GM12891 (cell line): ENCODE measurements at regions not wholly inside any gene's neighbourhood (a gene's known extent, or its start where the extent isn't known, plus 50 kb on each side); places are given as distances from the start of the nearest gene placed in this dataset.

Experiments
- DNase-seq: peaks from one replicate; pipeline ENCODE4 v3.0.0; 2011; ENCODE audit warnings: low spot score; ENCODE audit not compliant: insufficient read length
- FAIRE-seq: peaks from 2 replicates; lab custom pipeline; 2011; peaks lifted over from hg19 to GRCh38; lab: Jason Lieb, UNC
- PAX5 ChIP-seq: IDR thresholded peaks from 2 replicates; pipeline ENCODE4 v1.6.1; 2011; ENCODE audit warnings: low read length, moderate library complexity, mild to moderate bottlenecking; ENCODE audit not compliant: insufficient read depth, severe bottlenecking
- POLR2A ChIP-seq: IDR thresholded peaks from 2 replicates; pipeline ENCODE4 v1.6.1; 2011; ENCODE audit warnings: low read depth, low read length, control low read depth
- POLR2AphosphoS5 ChIP-seq: IDR thresholded peaks from 2 replicates; pipeline ENCODE4 v1.6.1; 2011; ENCODE audit warnings: low read depth, low read length, control low read depth
- POU2F2 ChIP-seq: IDR thresholded peaks from 2 replicates; pipeline ENCODE4 v1.6.1; 2011; ENCODE audit warnings: low read depth, mild to moderate bottlenecking, control low read depth, low read length, moderate library complexity
- SPI1 ChIP-seq: IDR thresholded peaks from 2 replicates; pipeline ENCODE4 v1.6.1; 2011; ENCODE audit warnings: low read depth, low read length, control low read depth
- TAF1 ChIP-seq: IDR thresholded peaks from 2 replicates; pipeline ENCODE4 v1.6.1; 2011; ENCODE audit warnings: low read depth, low read length, control low read depth

- FAIRE-seq: no peak
- no peak for DNase-seq
- TF ChIP-seq SPI1: no peak
- TF ChIP-seq PAX5: no peak
- TF ChIP-seq POLR2AphosphoS5: no peak
- no peak for TF ChIP-seq TAF1
- no peak for TF ChIP-seq POLR2A
- TF ChIP-seq POU2F2: no peak
Measured at GRCh38 chr10:6964543-6964942, 384.5 kb upstream of the PRKCQ start.

- no peak for FAIRE-seq
- TF ChIP-seq PAX5: no peak
- no peak for TF ChIP-seq POLR2A
- TF ChIP-seq SPI1: no peak
- TF ChIP-seq POU2F2: no peak
- TF ChIP-seq POLR2AphosphoS5: no peak
- TF ChIP-seq TAF1: no peak
- DNase-seq: no peak
Measured at GRCh38 chr10:6962576-6962975, 382.5 kb upstream of the PRKCQ start.

- FAIRE-seq: no peak
- no peak for DNase-seq
- TF ChIP-seq TAF1: no peak
- TF ChIP-seq SPI1: no peak
- TF ChIP-seq POU2F2: no peak
- TF ChIP-seq POLR2AphosphoS5: no peak
- no peak for TF ChIP-seq POLR2A
- TF ChIP-seq PAX5: no peak
Measured at GRCh38 chr10:6958711-6959110, 378.6 kb upstream of the PRKCQ start.

GRCh38 chr10:6958254-6958653, 378.2 kb upstream of the PRKCQ start:
- FAIRE-seq (no peak), DNase-seq (no peak)
- no peak for TF ChIP-seq SPI1
- no peak for TF ChIP-seq TAF1
- TF ChIP-seq PAX5: no peak
- no peak for TF ChIP-seq POU2F2
- TF ChIP-seq POLR2AphosphoS5: no peak

- no peak for DNase-seq
- TF ChIP-seq SPI1 (no peak), POU2F2 (no peak), PAX5 (no peak), POLR2A (no peak), TAF1 (no peak), POLR2AphosphoS5 (no peak)
- FAIRE-seq: no peak
Measured at GRCh38 chr10:6957851-6958250, 377.8 kb upstream of the PRKCQ start.

GRCh38 chr10:6956562-6956961, 376.5 kb upstream of the PRKCQ start:
- DNase-seq (no peak), FAIRE-seq (no peak)
- TF ChIP-seq TAF1 (no peak), PAX5 (no peak), POLR2A (no peak), POU2F2 (no peak), POLR2AphosphoS5 (no peak), SPI1 (no peak)

GRCh38 chr10:6953271-6953801, 373.3 kb upstream of the PRKCQ start:
- DNase-seq: no peak

GRCh38 chr10:6951732-6952131, 371.7 kb upstream of the PRKCQ start:
- DNase-seq (no peak), FAIRE-seq (no peak)

More at GRCh38 chr10:6953271-6953801, 373.3 kb upstream of the PRKCQ start:
- TF ChIP-seq POU2F2 (no peak), SPI1 (no peak), POLR2A (no peak), POLR2AphosphoS5 (no peak), PAX5 (no peak), TAF1 (no peak)
- FAIRE-seq: no peak

GRCh38 chr10:6950133-6950532, 370.1 kb upstream of the PRKCQ start:
- DNase-seq (no peak), FAIRE-seq (no peak)

More at GRCh38 chr10:6951732-6952131, 371.7 kb upstream of the PRKCQ start:
- no peak for TF ChIP-seq SPI1

GRCh38 chr10:6944436-6944835, 364.4 kb upstream of the PRKCQ start:
- no peak for TF ChIP-seq SPI1
- TF ChIP-seq TAF1: no peak
- no peak for TF ChIP-seq POLR2A
- no peak for TF ChIP-seq POU2F2
- TF ChIP-seq POLR2AphosphoS5: no peak
- TF ChIP-seq PAX5: no peak
- FAIRE-seq (no peak), DNase-seq (no peak)

More at GRCh38 chr10:6950133-6950532, 370.1 kb upstream of the PRKCQ start:
- TF ChIP-seq SPI1: no peak
- no peak for TF ChIP-seq PAX5
- TF ChIP-seq POLR2AphosphoS5: no peak
